ENCODE measurements at regions not wholly inside any gene's neighbourhood (a gene's known extent, or its start where the extent isn't known, plus 50 kb on each side); places are given as distances from the start of the nearest gene placed in this dataset.

DNA sequence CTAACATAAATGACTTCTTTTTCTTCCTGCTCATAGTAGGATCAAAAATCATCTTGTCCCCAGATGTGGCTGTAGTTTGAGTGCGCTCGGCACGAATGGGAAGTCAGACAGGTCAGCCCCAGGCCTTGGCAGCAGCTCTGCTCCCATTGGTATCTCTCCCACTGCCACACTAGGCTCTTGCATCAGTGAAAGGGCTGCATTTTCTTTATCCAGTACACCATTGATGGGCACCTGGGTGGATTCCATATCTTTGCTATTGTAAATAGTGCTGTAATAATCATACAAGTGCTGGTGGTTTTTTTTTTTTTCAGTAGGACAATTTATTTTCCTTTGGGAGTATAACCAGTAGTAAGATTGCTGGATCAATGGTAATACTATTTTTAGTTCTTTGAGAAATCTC is 865.5 kb downstream of the CCDC85A start:
- TF ChIP-seq, protein P1, sequence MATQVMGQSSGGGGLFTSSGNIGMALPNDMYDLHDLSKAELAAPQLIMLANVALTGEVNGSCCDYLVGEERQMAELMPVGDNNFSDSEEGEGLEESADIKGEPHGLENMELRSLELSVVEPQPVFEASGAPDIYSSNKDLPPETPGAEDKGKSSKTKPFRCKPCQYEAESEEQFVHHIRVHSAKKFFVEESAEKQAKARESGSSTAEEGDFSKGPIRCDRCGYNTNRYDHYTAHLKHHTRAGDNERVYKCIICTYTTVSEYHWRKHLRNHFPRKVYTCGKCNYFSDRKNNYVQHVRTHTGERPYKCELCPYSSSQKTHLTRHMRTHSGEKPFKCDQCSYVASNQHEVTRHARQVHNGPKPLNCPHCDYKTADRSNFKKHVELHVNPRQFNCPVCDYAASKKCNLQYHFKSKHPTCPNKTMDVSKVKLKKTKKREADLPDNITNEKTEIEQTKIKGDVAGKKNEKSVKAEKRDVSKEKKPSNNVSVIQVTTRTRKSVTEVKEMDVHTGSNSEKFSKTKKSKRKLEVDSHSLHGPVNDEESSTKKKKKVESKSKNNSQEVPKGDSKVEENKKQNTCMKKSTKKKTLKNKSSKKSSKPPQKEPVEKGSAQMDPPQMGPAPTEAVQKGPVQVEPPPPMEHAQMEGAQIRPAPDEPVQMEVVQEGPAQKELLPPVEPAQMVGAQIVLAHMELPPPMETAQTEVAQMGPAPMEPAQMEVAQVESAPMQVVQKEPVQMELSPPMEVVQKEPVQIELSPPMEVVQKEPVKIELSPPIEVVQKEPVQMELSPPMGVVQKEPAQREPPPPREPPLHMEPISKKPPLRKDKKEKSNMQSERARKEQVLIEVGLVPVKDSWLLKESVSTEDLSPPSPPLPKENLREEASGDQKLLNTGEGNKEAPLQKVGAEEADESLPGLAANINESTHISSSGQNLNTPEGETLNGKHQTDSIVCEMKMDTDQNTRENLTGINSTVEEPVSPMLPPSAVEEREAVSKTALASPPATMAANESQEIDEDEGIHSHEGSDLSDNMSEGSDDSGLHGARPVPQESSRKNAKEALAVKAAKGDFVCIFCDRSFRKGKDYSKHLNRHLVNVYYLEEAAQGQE (IDR thresholded peaks at IDR 0.05; ENCODE audit: low read depth, low read length) = no peak
- TF ChIP-seq, protein P2, sequence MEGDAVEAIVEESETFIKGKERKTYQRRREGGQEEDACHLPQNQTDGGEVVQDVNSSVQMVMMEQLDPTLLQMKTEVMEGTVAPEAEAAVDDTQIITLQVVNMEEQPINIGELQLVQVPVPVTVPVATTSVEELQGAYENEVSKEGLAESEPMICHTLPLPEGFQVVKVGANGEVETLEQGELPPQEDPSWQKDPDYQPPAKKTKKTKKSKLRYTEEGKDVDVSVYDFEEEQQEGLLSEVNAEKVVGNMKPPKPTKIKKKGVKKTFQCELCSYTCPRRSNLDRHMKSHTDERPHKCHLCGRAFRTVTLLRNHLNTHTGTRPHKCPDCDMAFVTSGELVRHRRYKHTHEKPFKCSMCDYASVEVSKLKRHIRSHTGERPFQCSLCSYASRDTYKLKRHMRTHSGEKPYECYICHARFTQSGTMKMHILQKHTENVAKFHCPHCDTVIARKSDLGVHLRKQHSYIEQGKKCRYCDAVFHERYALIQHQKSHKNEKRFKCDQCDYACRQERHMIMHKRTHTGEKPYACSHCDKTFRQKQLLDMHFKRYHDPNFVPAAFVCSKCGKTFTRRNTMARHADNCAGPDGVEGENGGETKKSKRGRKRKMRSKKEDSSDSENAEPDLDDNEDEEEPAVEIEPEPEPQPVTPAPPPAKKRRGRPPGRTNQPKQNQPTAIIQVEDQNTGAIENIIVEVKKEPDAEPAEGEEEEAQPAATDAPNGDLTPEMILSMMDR (IDR thresholded peaks at IDR 0.05) = no peak
- TF ChIP-seq, protein P3, sequence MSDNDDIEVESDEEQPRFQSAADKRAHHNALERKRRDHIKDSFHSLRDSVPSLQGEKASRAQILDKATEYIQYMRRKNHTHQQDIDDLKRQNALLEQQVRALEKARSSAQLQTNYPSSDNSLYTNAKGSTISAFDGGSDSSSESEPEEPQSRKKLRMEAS (IDR thresholded peaks at IDR 0.05; ENCODE audit: low read depth) = no peak
- TF ChIP-seq MEF2A (IDR thresholded peaks at IDR 0.05; ENCODE audit: borderline replicate concordance, low read depth) (no peak), TAF1 (IDR thresholded peaks at IDR 0.05; ENCODE audit: borderline replicate concordance, low read depth, low read length) (no peak), MXI1 (IDR thresholded peaks at IDR 0.05; ENCODE audit: low read depth, low read length) (no peak), POLR2AphosphoS5 (IDR thresholded peaks at IDR 0.05; ENCODE audit: low read depth, low read length) (no peak), GATA2 (CRISPR knock-in tag; IDR thresholded peaks at IDR 0.05) (no peak)
- TF ChIP-seq, protein P4, sequence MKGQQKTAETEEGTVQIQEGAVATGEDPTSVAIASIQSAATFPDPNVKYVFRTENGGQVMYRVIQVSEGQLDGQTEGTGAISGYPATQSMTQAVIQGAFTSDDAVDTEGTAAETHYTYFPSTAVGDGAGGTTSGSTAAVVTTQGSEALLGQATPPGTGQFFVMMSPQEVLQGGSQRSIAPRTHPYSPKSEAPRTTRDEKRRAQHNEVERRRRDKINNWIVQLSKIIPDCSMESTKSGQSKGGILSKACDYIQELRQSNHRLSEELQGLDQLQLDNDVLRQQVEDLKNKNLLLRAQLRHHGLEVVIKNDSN (IDR thresholded peaks at IDR 0.05; ENCODE audit: borderline replicate concordance, low read depth) = no peak
- TF ChIP-seq, protein P5, sequence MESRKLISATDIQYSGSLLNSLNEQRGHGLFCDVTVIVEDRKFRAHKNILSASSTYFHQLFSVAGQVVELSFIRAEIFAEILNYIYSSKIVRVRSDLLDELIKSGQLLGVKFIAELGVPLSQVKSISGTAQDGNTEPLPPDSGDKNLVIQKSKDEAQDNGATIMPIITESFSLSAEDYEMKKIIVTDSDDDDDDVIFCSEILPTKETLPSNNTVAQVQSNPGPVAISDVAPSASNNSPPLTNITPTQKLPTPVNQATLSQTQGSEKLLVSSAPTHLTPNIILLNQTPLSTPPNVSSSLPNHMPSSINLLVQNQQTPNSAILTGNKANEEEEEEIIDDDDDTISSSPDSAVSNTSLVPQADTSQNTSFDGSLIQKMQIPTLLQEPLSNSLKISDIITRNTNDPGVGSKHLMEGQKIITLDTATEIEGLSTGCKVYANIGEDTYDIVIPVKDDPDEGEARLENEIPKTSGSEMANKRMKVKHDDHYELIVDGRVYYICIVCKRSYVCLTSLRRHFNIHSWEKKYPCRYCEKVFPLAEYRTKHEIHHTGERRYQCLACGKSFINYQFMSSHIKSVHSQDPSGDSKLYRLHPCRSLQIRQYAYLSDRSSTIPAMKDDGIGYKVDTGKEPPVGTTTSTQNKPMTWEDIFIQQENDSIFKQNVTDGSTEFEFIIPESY (IDR thresholded peaks at IDR 0.05; ENCODE audit: borderline replicate concordance, low read depth) = no peak
